ENCODE measurements at regions not wholly inside any gene's neighbourhood (a gene's known extent, or its start where the extent isn't known, plus 50 kb on each side); places are given as distances from the start of the nearest gene placed in this dataset.

- Histone ChIP-seq H2BK20ac (ENCODE audit: low read length) (no peak overlapping the region), H3K18ac (ENCODE audit: extremely low read depth, low read length) (no peak overlapping the region), H2BK15ac (ENCODE audit: low read length) (no peak overlapping the region), H3K14ac (ENCODE audit: insufficient read length) (no peak overlapping the region), H3K9me3 (ENCODE audit: insufficient read depth in 2 of 2, low read depth in 1 of 2, low read length in 1 of 2) (no peaks in the 10 kb centered on the region), H3K4ac (replicated peaks; ENCODE audit: insufficient read length, low read depth, low read length) (no peak overlapping the region), H2BK12ac (ENCODE audit: low read depth, low read length) (no peak overlapping the region), H4K20me1 (replicated peaks in 1 of 2; ENCODE audit: control insufficient read depth in 1 of 2, insufficient read depth in 2 of 2, low read length in 2 of 2) (no peaks in the 10 kb centered on the region), H3K4me2 (ENCODE audit: insufficient read depth in 1 of 2, low read depth in 2 of 2, low read length in 2 of 2) (no peak overlapping the region), H3K36me3 (ENCODE audit: control insufficient read depth in 2 of 4, insufficient read depth in 4 of 4, low read length in 3 of 4) (no peaks in the 10 kb centered on the region), H3K27me3 (replicated peaks in 1 of 4; ENCODE audit: control insufficient read depth in 3 of 4, extremely low read depth in 1 of 4, insufficient read depth in 3 of 4, low read length in 3 of 4) (no peaks in the 10 kb centered on the region), H3K56ac (replicated peaks; ENCODE audit: insufficient read length, low read depth, low read length) (no peak overlapping the region), H3K27ac (ENCODE audit: low read depth, low read length) (no peak overlapping the region), H3K4me3 (ENCODE audit: extremely low read depth in 1 of 4, insufficient read depth in 2 of 4, low read depth in 3 of 4, low read length in 4 of 4) (no peak overlapping the region), H3K79me1 (ENCODE audit: low read depth, low read length) (no peaks in the 10 kb centered on the region), H3K79me2 (ENCODE audit: control insufficient read depth in 1 of 2, insufficient read depth in 2 of 2, low read length in 2 of 2) (no peaks in the 10 kb centered on the region), H3K4me1 (replicated peaks in 1 of 4; ENCODE audit: control insufficient read depth in 3 of 4, insufficient read depth in 4 of 4, low read length in 3 of 4) (no peaks in the 10 kb centered on the region), H3K23me2 (ENCODE audit: low read depth, low read length) (no peaks in the 10 kb centered on the region), H4K91ac (replicated peaks; ENCODE audit: insufficient read length, low read length) (no peak overlapping the region), H4K8ac (ENCODE audit: extremely low read depth, insufficient read depth, low read length) (no peak overlapping the region), H3K23ac (ENCODE audit: insufficient read length) (no peak overlapping the region), H2BK120ac (replicated peaks; ENCODE audit: low read depth, low read length) (no peak overlapping the region), H4K5ac (ENCODE audit: insufficient read length, low read depth, low read length) (no peak overlapping the region), H2AFZ (ENCODE audit: low read length) (no peak overlapping the region), H2BK5ac (ENCODE audit: low read depth, low read length) (no peak overlapping the region), H3K9ac (replicated peaks in 1 of 4; ENCODE audit: extremely low read depth in 1 of 4, low read depth in 3 of 4, low read length in 3 of 4) (no peak overlapping the region), H2AK5ac (ENCODE audit: low read depth, low read length) (no peak overlapping the region)
- DNase-seq (ENCODE audit: low read depth in 1 of 2, low spot score in 2 of 2) = no peak
- POLR2A ChIA-PET (ENCODE audit: partially characterized antibody) = no interaction called here
- WGBS, 2 experiments (ENCODE audit: extremely low coverage in 1 of 2, insufficient coverage in 1 of 2, insufficient read length in 1 of 2, insufficient replicate concordance in 2 of 2, low coverage in 1 of 2, low lambda C conversion rate in 2 of 2, missing lambda C conversion rate in 1 of 2) = 82% methylated on average over 6 of the region's 6 CpGs; no CpG with 5 or more reads in 1 of the 2 experiments
- no peak for TF ChIP-seq HDAC6 (IDR thresholded peaks at IDR 0.05; ENCODE audit: low read depth, low read length)
- no peak for TF ChIP-seq SP4 (IDR thresholded peaks at IDR 0.05; ENCODE audit: low read length)
- CTCF ChIA-PET (ENCODE audit: partially characterized antibody) = no interaction called here
- FAIRE-seq = no peak
Observed at GRCh38 chr2:193518041-193518817, 1323.5 kb upstream of the TMEFF2 start.
